ENCODE measurements at regions not wholly inside any gene's neighbourhood (a gene's known extent, or its start where the extent isn't known, plus 50 kb on each side); places are given as distances from the start of the nearest gene placed in this dataset.

GRCh38 chr12:60337839-60338549 is 742.2 kb downstream of the SLC16A7 start:
- DNase-seq (ENCODE audit: low read depth in 3 of 3): no peak

DNA sequence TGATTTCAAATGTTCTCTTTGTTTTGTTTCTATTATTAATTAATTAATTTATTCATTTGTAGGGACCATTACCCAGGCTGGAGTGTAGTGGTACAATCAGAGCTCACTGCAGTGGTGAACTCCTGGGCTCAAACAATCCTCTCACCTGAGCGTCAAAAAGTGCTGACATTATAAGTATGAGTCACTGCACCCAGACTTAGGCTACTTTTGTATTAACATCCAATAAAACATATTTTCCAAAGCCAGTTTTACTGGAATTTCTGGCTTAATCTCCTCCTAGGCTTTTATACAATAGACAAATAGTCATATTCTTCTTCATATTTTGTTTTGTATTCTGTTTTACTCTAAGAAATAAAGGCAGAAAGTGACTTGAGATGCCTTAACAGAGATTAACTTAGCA is 749.6 kb downstream of the SLC16A7 start:
- no peak for DNase-seq (ENCODE audit: low read depth in 3 of 3)

- DNase-seq (ENCODE audit: low read depth in 3 of 3): no peak
Measured at GRCh38 chr12:60349232-60349978, 753.6 kb downstream of the SLC16A7 start.

GRCh38 chr12:60387356-60387755 is 791.5 kb downstream of the SLC16A7 start:
- DNase-seq (ENCODE audit: low read depth in 3 of 3): no peak

DNA sequence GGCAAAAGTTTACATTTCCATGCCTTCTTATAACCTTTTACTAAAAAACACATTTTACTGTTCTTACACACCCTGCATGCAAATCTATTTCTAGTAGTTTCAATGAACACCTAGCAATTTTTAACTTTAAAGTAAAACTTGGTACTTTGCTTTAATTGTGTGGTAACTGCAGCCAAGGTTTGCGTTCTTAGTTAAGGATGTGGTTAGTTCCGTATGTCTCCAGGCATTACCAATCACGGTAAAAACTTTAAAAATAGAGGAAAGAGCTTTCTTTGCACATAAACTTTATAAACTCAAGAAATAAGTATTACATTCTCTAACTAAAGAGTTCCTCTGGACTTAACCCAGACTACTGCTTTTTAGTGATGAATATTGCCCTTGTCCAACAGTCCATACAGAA is 795.2 kb downstream of the SLC16A7 start:
- no peak for DNase-seq (ENCODE audit: low read depth in 3 of 3)

DNA sequence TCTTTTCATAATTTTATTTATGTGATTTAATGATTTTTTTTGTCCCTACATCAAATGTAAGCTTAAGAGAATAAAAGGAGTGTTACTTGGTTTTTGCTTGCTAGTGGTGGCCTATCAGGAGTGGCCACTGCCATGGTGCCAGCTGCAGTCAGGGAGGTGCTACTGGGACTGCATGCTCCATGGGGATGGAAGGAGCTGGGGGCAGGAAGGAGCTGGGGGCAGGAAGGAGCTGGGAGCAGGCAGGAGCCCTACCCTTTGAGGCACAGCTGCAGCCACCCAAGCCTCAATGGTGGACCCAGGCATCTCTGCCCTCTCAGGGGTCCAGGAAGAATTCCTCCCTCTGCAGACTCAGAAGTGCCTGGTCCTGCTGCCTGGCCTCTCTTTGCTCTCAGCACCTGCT is 796.0 kb downstream of the SLC16A7 start:
- no peak for DNase-seq (ENCODE audit: low read depth in 3 of 3)

DNA sequence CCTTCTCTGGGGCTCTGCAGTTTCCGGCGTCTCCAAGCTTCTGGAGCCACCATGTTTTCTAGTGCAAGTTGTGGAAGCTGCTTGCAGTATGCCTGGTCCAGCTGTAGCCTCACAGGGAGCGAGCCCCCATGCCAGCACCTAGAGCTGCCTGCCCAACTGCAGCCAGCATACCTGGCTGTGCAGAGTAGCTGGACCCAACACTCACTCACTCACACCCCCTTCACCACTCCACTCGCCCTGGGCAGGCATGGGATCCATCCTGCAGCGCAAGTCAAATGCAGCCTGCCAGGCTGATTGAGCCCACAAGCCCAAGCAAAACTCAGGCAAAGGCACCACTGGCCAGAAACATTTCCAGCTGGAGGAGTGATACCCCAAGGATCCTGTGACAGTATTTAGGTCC is 797.3 kb downstream of the SLC16A7 start:
- no peak for DNase-seq (ENCODE audit: low read depth in 3 of 3)

DNA sequence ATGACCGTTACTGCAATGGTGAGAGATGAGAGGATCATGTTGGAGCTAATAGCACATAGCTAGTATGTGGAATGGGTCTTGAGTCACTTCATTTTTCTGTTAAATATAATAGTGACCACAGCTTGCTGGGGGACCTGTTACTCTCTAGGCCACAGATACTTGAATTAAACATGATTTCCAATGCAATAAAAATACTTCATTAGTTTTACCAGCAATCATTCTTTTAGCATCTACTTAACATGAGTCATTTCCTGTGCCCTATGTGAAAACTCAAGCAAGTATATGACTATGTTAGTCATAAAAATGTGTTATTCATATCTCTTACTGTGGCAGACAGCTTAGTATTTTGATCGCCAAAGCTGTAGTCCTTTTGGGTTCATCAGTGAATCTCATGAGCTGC is 798.8 kb downstream of the SLC16A7 start:
- DNase-seq (ENCODE audit: low read depth in 3 of 3): no peak

- no peak for DNase-seq (ENCODE audit: low read depth in 3 of 3)
Measured at GRCh38 chr12:60398547-60398946, 802.7 kb downstream of the SLC16A7 start.

- DNase-seq (ENCODE audit: low read depth in 3 of 3): no peak
Measured at GRCh38 chr12:60399064-60399463, 803.2 kb downstream of the SLC16A7 start.

- no peak for DNase-seq (ENCODE audit: low read depth in 3 of 3)
Measured at GRCh38 chr12:60402996-60403395, 807.2 kb downstream of the SLC16A7 start.

DNA sequence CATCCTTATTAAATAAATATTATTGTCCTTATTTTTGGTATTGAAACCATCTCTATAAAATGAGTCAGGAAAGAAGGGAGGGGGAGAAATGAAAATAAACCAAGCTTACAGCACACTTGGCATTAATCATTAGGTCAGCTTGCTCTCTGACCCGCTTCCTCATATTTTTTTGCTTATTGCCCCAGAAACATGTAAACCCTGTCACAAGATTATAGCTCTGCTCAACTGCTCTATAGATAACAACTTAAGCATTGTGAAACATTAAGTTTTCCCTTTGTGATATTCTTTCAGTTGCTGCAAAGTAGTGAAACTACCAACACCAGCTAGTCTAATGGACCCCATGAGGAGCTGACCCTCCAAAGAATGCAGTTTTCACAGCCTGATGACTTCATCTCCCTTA is 819.5 kb downstream of the SLC16A7 start:
- no peak for DNase-seq (ENCODE audit: low read depth in 3 of 3)

DNA sequence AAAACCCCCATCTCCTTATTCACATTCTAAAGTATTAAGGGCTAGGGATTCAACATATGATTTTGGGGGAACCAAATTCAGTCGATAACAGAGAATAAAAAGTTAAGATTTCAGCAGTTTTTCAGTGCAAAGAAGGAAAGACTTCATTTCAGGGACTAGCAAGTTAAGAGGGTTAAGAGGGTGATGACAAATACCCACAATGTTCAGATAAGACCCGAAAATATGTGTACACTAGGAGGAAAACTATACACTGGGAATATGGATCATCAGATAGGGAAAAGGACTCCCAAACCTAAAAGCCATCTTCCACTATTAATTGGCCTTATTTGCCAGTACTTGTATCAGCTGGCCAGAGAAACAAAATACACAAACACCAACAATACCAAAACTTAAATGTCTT is 824.2 kb downstream of the SLC16A7 start:
- DNase-seq (ENCODE audit: low read depth in 3 of 3): no peak

DNA sequence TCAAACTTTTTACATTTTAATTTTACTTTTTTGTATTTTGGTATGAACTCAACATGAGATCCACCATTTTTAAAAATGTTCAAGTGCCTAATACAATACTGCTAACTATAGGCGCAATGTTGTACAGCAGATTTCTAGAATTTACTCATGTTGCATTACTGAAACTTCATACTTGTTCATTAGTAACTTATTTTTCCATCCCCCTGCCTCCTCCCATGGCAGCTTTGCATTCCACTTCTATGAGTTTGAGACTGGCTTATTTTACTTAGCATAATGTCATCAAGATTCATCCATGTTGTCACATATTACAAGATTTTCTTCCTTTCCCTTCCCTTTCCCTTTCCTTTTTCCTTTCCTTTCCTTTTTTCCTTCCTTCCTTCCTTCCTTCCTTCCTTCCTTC is 825.9 kb downstream of the SLC16A7 start:
- DNase-seq (ENCODE audit: low read depth in 3 of 3): no peak

- DNase-seq (ENCODE audit: low read depth in 3 of 3): no peak
Measured at GRCh38 chr12:60437297-60437696, 841.5 kb downstream of the SLC16A7 start.

DNA sequence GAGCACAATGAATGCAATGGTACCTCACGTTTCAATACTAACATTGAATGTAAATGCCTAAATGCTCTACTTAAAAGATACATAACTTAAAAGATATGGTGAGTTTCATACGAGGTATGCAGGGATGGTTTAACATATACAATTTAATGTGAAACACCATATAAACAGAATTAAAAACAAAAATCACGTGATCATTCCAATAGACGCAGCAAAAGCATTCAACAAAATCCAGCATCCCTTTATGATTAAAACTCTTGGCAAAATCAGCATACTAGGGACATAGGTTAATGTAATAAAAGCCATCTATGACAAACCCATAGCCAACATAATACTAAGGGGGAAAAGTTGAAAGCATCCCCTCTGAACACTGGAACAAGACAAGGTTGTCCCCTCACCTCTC is 845.7 kb downstream of the SLC16A7 start:
- DNase-seq (ENCODE audit: low read depth in 3 of 3): no peak

DNA sequence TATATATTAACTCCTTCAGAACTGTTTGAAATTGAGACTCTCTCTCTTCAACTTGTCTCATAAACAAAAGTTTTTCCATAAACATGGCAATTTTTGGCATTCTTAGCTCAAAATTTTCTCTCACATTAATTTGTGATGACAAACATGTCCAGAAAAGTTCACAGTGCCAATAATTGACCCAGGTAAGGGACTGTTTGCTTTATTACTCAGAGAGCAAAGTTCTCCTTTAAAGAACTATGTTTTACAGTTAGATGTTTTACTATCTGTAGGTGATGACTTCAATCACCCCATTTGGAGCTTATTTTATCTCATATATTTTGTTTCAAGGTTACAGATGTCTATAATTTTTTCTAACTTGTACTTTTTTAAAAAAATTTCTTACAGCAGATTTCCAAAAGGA is 855.6 kb downstream of the SLC16A7 start:
- no peak for DNase-seq (ENCODE audit: low read depth in 3 of 3)

DNA sequence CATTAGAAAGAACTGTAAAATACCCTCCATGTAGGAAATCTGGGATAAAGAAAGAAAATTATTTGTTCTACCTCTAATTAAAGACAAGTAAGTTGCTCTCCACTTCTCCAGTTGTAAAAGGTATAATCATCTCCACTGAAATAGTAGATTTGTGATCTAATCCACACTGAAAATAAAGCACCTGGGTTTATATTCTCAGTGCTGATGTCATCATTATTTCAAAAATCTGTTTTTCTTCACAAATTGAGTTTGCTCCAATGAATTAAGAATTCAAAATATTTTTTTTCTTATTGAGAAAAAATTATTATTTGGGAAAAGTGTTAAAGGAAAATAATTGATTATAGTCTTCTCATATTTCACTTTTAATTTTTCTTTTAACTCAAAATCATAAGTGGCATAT is 869.2 kb downstream of the SLC16A7 start:
- no peak for DNase-seq (ENCODE audit: low read depth in 3 of 3)

GRCh38 chr12:60468546-60468945 is 872.7 kb downstream of the SLC16A7 start:
- DNase-seq (ENCODE audit: low read depth in 3 of 3): no peak

- DNase-seq (ENCODE audit: low read depth in 3 of 3): no peak
Measured at GRCh38 chr12:60475825-60476224, 880.0 kb downstream of the SLC16A7 start.

GRCh38 chr12:60487284-60487683 is 891.5 kb downstream of the SLC16A7 start:
- DNase-seq (ENCODE audit: low read depth in 3 of 3): no peak

- DNase-seq (ENCODE audit: low read depth in 3 of 3): no peak
Measured at GRCh38 chr12:60489071-60489470, 893.2 kb downstream of the SLC16A7 start.

GRCh38 chr12:60494244-60494643 is 898.4 kb downstream of the SLC16A7 start:
- DNase-seq (ENCODE audit: low read depth in 3 of 3): no peak

DNA sequence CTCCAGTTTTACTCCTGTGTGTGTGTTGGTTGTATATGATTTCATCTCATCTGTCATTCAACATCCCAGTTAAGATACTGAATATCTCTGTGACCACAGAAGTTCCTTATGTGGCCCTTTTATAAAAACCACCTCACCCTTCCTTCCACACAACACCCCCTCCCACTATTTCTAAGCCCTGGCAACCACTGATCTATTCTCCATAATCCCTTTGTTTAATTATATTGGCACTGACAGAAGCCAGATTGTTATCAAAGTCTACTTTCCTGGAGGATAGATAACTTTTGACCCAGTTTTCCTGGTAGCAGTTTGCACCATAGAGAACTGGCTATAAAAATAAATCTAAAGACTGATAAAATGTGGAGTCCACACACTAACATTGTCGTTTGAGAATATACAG is 902.8 kb downstream of the SLC16A7 start:
- no peak for DNase-seq (ENCODE audit: low read depth in 3 of 3)
